ENCODE measurements at regions not wholly inside any gene's neighbourhood (a gene's known extent, or its start where the extent isn't known, plus 50 kb on each side); places are given as distances from the start of the nearest gene placed in this dataset.

- TF ChIP-seq GATA2 (IDR thresholded peaks at IDR 0.05; ENCODE audit: low read depth, low read length) = no peak
- no peak for TF ChIP-seq GATA3 (IDR thresholded peaks at IDR 0.05; ENCODE audit: low read depth, low read length)
These were observed 94.2 kb downstream of the PJA1 start for GRCh38 chrX:69070949-69071650.

All from SH-SY5Y (cell line).